H7 (cell line): ENCODE measurements at regions not wholly inside any gene's neighbourhood (a gene's known extent, or its start where the extent isn't known, plus 50 kb on each side); places are given as distances from the start of the nearest gene placed in this dataset.

Source experiments
- DNase-seq: peaks from one replicate; pipeline ENCODE4 v3.0.0; 2012
- H3K27me3 ChIP-seq: 2 replicates; pipeline ENCODE4 v1.6.0; 2011; ENCODE audit warnings: mild to moderate bottlenecking, low read length; ENCODE audit not compliant: control insufficient read depth, insufficient read depth
- H3K36me3 ChIP-seq: replicated peaks from 2 replicates; pipeline ENCODE4 v1.5.1; 2011; ENCODE audit warnings: low read length; ENCODE audit not compliant: control insufficient read depth, insufficient read depth
- H3K4me3 ChIP-seq: 2 replicates; pipeline ENCODE4 v1.5.1; 2011; ENCODE audit warnings: low read depth, mild to moderate bottlenecking, control low read depth, low read length, moderate library complexity; ENCODE audit not compliant: insufficient read depth

DNA sequence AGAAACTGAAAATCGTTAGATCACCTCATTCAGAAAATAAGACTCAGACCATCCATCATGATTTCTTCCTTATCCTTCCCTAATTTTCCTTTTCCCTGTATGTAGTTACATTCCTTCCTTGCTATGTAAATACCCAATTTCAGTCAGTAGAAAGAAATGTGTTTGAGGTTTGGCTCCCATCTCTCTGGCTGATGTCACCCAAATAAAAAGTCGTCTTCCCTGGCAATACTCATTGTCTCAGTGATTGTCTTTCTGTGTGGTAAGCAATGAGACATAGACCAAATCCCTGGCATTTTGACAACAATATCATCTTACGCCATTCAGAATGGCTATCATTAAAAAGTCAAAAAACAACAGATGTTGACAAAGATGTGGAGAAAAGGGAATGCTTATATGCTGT is 303.9 kb upstream of the EDIL3 start:
- DNase-seq, result no peak
- no peak overlapping the region for H3K4me3 ChIP-seq

DNA sequence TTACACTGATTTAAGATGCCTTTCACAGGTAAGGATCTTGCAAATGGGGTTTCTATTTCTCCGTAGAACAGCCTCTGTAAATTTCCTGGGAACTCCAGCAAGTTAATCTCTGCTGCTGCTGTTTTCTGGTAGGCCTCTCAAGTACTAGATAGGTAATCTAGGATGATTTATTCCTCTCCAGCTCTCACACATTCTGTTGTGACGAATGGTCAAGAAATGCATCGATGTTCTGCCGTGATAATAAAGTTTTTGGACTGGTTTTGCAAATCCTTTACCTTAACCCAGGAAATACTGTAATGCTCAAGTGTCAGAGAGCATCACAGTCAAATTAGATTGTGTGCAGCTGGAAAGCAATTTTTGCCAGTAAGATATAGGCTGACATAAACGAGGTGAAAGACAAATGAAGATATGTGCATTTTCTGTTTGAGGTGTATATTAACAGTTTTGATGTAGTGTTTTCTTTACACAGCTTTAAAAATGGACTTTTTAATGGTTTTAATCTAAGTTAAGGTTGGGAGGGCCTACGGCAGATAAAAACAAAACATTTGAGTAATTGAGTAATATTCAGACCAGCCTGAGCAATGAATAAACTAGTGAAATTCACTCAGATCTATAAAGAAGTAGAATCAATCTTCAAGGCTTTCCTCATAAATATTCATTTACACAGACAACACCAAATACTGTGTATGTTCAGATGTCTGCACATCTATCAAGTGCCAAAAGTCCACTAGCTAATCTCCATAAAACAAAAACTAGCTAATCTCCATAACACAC is 300.6 kb upstream of the EDIL3 start:
- Histone ChIP-seq H3K36me3 (no peaks in the 10 kb centered on the region), H3K27me3 (no peaks in the 10 kb centered on the region), H3K4me3 (no peak overlapping the region)
- DNase-seq, result no peak

More for the DNA sequence above, 303.9 kb upstream of the EDIL3 start:
- Histone ChIP-seq H3K27me3 (no peaks in the 10 kb centered on the region), H3K36me3 (no peaks in the 10 kb centered on the region)

DNA sequence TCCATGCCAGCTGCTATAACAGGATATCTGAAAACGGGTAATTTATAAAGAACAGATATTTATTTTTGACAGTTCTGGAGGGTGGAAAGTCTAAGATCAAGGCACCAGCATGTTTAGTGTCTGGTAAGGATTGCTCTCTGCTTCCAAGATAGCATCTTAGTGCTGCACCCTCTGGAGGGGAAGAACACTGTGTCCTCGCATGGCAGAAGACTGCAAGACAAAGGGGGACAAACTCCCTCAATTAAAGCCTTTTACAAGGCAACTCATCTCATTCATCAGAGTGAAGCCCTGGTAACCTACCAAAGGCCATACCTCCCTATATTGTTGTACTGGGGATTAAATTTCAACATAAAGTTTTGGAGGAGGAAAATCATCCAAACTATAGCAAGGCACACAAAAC is 298.9 kb upstream of the EDIL3 start:
- H3K36me3 ChIP-seq, result no peaks in the 10 kb centered on the region
- no peak overlapping the region for H3K4me3 ChIP-seq
- no peak for DNase-seq
- H3K27me3 ChIP-seq, result no peaks in the 10 kb centered on the region

DNA sequence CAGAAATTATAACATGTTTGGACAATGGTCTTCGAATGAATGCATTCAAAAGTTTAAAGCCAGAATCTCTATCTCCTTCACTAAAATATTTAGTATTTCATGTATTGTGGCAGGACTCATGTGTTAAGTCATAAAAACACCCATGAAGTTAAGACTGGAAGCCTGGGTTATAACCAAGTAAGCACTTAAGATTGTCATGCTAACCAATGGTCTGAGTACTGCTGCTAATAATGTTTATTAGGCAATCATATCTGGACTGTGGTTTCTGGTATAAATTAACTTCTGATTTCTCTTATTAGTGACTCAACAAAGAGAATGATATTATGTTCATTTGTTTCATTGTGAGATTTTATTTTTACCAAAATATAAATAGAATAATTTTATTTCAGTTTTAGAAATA is 297.9 kb upstream of the EDIL3 start:
- no peak for DNase-seq
- no peak overlapping the region for H3K4me3 ChIP-seq
- no peaks in the 10 kb centered on the region for H3K27me3 ChIP-seq
- no peaks in the 10 kb centered on the region for H3K36me3 ChIP-seq

DNA sequence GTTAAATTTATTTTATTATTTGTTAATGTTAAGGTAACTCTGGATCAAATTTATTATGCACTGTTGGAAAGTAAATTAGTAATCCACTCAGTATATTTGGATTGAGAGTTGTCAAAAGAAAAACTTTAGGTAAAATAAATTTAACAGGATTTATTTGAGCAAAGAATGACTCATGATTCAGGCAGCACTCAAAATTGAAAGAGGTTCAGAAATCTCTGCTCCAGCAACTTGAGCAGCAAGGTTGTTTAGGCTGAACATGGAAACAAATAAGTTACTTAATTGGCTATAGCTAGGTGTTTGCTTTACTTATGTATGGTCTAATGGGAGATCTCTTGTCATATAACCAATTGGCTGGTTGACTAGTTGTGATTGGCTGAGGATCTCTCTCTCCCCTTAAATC is 296.2 kb upstream of the EDIL3 start:
- Histone ChIP-seq H3K4me3 (no peak overlapping the region), H3K36me3 (no peaks in the 10 kb centered on the region), H3K27me3 (no peaks in the 10 kb centered on the region)
- DNase-seq, result no peak

DNA sequence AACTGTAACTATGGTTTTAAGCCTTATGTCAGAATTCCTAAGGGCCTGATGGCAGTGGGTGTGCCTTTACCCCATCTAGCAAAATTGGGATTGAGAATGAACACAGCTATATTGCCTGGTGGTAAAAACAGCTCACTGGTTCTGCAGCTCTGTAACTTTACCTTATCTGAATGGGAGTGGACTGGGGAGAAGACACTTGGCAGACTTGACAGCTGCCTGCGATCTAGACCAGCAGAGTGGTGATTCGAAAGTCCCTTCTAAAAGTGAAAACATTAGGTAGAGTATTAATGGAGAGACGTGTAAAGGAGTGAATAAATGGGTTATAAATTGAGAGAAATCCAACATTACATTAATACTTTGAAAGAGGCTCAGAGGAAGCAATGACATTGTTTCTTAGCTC is 289.1 kb upstream of the EDIL3 start:
- H3K27me3 ChIP-seq, result no peaks in the 10 kb centered on the region
- no peaks in the 10 kb centered on the region for H3K36me3 ChIP-seq
- H3K4me3 ChIP-seq, result no peak overlapping the region
- DNase-seq, result no peak

DNA sequence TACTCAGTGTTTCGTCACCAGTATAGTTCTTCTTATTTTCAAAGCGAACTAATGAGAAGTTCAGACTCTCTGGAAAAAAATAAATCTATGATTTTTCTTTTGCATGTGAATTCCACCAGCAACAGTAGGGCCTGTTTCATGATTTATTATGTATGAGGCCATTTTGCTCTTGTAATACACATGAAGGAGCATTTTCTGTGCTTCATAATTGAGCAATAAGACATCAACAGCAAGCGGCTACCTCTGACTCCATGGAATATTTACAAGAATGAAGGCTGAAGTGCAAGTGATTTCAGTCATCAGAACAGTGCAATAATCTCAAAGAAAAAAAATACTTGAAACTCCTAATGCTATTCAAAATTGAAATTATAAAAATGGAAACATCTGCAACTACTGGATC is 282.9 kb upstream of the EDIL3 start:
- Histone ChIP-seq H3K4me3 (no peak overlapping the region), H3K27me3 (no peaks in the 10 kb centered on the region), H3K36me3 (no peaks in the 10 kb centered on the region)
- DNase-seq, result no peak

DNA sequence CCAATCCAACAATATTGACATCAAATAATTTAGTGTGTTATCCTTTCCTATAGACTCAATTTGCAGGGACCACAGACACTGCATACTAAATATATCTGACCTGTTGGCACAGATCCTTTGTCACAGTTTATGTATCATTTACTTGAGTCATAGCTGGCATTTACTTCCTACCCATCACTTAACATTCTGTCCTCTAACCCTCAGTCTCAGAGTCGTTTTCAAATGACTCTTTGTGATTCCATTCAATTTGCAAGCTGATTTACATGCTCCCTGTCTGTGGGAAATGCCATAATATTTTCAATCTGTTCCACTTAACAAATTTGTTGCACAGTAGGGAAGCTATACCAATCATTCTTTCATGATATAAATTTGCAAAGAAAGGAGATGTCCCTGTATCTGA is 265.7 kb upstream of the EDIL3 start:
- no peak for DNase-seq
- no peaks in the 10 kb centered on the region for H3K36me3 ChIP-seq
- no peaks in the 10 kb centered on the region for H3K27me3 ChIP-seq
- no peak overlapping the region for H3K4me3 ChIP-seq

DNA sequence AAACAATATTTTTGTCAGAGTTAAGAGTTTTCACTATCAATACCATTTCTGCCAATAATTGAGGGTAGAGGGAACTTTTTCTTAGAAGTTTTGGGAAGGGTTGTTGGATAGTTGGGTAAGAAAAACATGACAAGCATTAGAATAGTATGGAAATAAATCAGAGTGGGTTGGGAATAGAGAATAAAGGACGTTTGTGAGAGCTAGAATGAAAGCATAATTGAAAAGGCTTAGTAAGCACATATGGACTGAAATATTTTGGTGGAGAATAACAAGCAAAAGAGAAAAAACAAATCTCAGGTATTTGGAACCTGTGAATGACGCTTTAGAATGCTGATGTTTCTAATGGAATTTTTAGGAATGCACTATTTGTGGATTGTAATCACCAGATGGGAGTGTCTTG is 262.9 kb upstream of the EDIL3 start:
- Histone ChIP-seq H3K36me3 (no peaks in the 10 kb centered on the region), H3K4me3 (no peak overlapping the region), H3K27me3 (no peaks in the 10 kb centered on the region)
- DNase-seq, result no peak

DNA sequence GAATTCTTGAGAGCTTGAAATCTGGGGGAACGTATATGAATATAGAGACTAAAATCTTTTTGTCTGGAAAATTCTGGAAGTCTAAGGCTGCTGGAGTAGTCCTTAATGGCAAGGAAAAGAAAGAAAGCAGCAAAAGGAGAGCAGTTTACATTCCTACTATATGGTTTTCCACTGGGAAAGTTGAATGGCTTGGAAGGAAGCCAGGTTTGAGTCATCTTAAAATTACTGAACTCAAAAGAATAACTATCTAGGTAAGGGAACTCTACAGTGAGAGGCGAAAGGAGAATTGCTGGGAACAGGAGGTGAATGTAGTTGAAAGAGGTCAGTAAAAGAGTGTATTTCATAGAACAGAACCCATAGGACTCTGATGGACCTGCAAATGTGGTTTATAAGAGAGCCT is 258.1 kb upstream of the EDIL3 start:
- Histone ChIP-seq H3K4me3 (no peak overlapping the region), H3K36me3 (no peaks in the 10 kb centered on the region), H3K27me3 (no peaks in the 10 kb centered on the region)
- DNase-seq, result no peak

DNA sequence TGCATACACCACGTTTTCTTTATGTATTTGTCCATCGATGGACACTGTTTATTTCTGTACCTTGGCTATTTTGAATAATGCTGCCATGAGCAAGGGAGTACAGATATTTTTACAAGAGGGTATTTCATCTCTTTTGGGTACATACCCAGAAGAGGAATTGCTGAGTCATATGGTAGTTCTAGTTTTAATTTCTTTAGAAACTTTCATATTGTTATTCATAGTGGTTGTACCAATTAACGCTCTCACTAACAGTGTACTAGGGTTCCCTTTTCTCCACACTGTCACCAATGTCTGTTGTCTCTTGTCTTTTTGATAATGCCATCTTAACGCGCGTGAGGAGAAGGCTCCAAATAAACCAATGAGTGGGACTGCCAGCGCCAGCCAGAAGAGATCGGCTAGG is 257.6 kb upstream of the EDIL3 start:
- no peaks in the 10 kb centered on the region for H3K36me3 ChIP-seq
- no peak overlapping the region for H3K4me3 ChIP-seq
- no peak for DNase-seq
- no peaks in the 10 kb centered on the region for H3K27me3 ChIP-seq

DNA sequence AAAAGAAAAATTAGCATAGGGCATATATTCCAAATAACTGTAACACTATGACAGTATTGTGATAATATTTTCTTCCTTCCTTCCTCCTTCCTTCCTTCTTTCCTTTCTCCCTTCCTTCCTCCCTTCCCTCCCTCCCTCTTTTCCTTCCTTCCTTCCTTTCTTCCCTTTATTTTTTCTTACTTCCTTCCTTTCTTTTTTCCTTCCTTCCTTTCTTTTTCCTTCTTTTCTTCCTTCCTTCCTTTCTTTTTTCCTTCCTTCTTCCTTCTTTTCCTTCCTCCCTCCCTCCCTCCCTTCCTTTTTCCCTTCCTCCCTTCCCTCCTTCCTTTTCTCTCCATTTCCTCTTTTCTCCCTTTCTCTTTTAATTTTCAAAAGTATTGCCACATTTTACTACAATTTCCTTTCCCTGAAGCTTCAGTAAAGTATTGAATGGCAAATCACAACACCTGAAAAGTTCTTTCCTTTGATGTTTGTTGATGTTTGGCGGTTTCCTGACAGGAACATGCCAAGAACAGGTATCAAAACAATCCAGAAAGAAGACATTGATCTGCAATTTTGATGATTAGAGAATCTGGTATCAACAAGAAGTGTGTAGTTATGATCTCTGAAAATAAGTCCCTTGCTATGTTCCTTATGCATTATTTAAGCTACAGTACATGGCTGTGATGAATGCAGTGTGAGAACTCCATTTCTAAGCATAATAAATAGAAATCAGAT is 253.1 kb upstream of the EDIL3 start:
- no peak for DNase-seq
- no peak overlapping the region for H3K4me3 ChIP-seq
- H3K36me3 ChIP-seq, result no peaks in the 10 kb centered on the region

DNA sequence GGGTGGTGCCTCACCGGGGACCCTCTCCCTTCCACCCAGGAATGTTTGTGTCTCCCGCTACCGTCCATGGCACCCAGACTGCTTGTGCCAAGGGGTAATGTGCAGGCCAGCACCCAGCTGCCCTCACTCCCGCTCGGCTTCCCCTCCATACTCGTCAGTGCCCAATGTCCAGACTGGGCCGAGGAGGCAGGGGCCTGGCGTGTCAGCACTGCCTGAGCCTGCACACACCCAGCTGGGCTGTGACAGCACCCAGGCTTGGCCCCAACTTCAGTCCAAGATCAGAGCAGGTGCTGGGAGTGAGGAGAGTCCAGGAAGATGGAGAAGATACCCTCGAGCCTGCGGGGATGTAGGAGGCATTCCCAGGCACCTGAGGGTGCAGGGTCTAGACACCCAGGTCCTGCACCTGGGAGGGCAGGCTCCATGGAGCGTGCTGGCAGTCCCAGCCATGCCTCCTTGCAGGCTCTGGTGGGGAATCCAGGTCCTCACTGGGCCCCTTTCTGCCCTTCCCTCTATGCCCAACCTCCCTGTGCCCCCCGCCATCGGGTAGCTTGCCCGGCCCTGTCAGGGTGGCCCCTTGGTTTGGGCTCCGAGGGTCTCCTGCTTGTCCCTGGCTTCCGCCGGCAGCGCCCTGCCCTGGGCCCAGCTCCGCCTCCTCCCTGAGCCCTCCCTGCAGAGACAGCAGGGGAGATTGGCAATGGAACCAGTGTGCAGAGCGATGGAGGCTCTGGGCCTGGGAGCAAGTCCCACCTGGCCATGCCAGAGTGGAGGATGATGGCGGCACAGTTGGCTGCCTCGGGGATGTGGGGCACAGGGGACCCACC is 250.8 kb upstream of the EDIL3 start:
- no peak overlapping the region for H3K4me3 ChIP-seq
- H3K36me3 ChIP-seq, result no peaks in the 10 kb centered on the region
- no peak for DNase-seq
- H3K27me3 ChIP-seq, result no peaks in the 10 kb centered on the region

More for the DNA sequence above, 253.1 kb upstream of the EDIL3 start:
- H3K27me3 ChIP-seq, result no peaks in the 10 kb centered on the region

DNA sequence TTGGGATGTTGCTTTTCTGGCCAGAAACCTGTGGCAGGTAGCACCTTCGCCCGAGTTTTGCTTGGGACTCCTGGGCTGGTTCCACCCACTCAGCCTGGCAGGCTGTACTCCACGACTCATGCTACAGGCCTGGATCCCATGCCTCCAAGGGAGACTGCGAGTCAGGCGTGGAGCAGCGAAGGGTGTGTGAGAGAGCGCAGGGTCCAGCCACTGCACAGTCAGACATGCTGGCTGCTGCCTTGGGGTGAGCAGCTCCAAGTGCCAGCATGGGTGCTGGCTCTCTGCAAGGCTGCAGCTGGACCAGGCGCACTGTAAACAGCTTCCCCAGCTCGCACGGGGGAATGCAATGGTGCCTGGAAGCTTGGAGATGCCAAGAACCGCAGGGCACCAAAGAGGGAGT is 249.6 kb upstream of the EDIL3 start:
- no peak overlapping the region for H3K4me3 ChIP-seq
- DNase-seq, result no peak
- H3K27me3 ChIP-seq, result no peaks in the 10 kb centered on the region
- no peaks in the 10 kb centered on the region for H3K36me3 ChIP-seq

DNA sequence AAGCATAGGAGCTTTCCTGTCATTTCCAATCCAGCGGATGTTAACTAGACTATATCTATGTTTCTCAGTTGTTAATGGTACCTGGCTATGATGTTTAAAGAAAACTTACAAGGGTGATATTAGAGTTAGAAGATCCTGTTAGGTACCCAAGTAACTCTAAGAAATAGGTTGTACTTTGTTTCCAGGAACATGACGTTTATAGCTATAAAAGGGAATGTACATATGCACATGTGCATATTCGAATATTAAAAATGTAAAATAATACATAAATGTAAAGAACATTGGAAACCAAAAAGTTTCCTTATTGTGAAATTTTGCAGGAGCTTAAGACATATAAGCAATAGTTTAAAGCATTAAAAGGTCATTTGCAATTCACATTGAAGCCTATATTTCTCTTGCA is 247.7 kb upstream of the EDIL3 start:
- no peaks in the 10 kb centered on the region for H3K27me3 ChIP-seq
- no peaks in the 10 kb centered on the region for H3K36me3 ChIP-seq
- no peak overlapping the region for H3K4me3 ChIP-seq
- no peak for DNase-seq
